ENCODE measurements at regions not wholly inside any gene's neighbourhood (a gene's known extent, or its start where the extent isn't known, plus 50 kb on each side); places are given as distances from the start of the nearest gene placed in this dataset.

GRCh38 chr2:21438949-21439348 lies 315.2 kb downstream of the TDRD15 start:
- no peak for DNase-seq (ENCODE audit: low spot score)

- DNase-seq (ENCODE audit: low spot score), result no peak
These were observed 317.7 kb downstream of the TDRD15 start for GRCh38 chr2:21441442-21441841.

- no peak for DNase-seq (ENCODE audit: low spot score)
These were observed 319.8 kb downstream of the TDRD15 start for GRCh38 chr2:21443494-21444105.

GRCh38 chr2:21449881-21450280 lies 326.1 kb downstream of the TDRD15 start:
- no peak for DNase-seq (ENCODE audit: low spot score)

GRCh38 chr2:21451403-21451802 lies 327.6 kb downstream of the TDRD15 start:
- no peak for DNase-seq (ENCODE audit: low spot score)

GRCh38 chr2:21452263-21452662 lies 328.5 kb downstream of the TDRD15 start:
- no peak for DNase-seq (ENCODE audit: low spot score)

- no peak for DNase-seq (ENCODE audit: low spot score)
These were observed 328.9 kb downstream of the TDRD15 start for GRCh38 chr2:21452678-21453077.

GRCh38 chr2:21453723-21454450 lies 330.1 kb downstream of the TDRD15 start:
- no peak for DNase-seq (ENCODE audit: low spot score)

- DNase-seq (ENCODE audit: low spot score), result no peak
These were observed 331.1 kb downstream of the TDRD15 start for GRCh38 chr2:21454839-21455238.

- no peak for DNase-seq (ENCODE audit: low spot score)
These were observed 338.0 kb downstream of the TDRD15 start for GRCh38 chr2:21461754-21462240.

GRCh38 chr2:21466341-21466927 lies 342.7 kb downstream of the TDRD15 start:
- DNase-seq (ENCODE audit: low spot score), result no peak

GRCh38 chr2:21467280-21467818 lies 343.6 kb downstream of the TDRD15 start:
- no peak for DNase-seq (ENCODE audit: low spot score)

- DNase-seq (ENCODE audit: low spot score), result no peak
These were observed 344.1 kb downstream of the TDRD15 start for GRCh38 chr2:21467910-21468309.

- DNase-seq (ENCODE audit: low spot score), result no peak
These were observed 344.9 kb downstream of the TDRD15 start for GRCh38 chr2:21468624-21469023.

- DNase-seq (ENCODE audit: low spot score), result no peak
These were observed 345.4 kb downstream of the TDRD15 start for GRCh38 chr2:21469158-21469557.

GRCh38 chr2:21469564-21469963 lies 345.8 kb downstream of the TDRD15 start:
- DNase-seq (ENCODE audit: low spot score), result no peak

- DNase-seq (ENCODE audit: low spot score), result no peak
These were observed 356.4 kb downstream of the TDRD15 start for GRCh38 chr2:21480162-21480561.

GRCh38 chr2:21484643-21485042 lies 360.9 kb downstream of the TDRD15 start:
- no peak for DNase-seq (ENCODE audit: low spot score)

- no peak for DNase-seq (ENCODE audit: low spot score)
These were observed 362.7 kb downstream of the TDRD15 start for GRCh38 chr2:21486445-21486844.

- no peak for DNase-seq (ENCODE audit: low spot score)
These were observed 365.3 kb downstream of the TDRD15 start for GRCh38 chr2:21489080-21489479.

GRCh38 chr2:21498016-21498415 lies 374.2 kb downstream of the TDRD15 start:
- DNase-seq (ENCODE audit: low spot score), result no peak

GRCh38 chr2:21500401-21500945 lies 376.7 kb downstream of the TDRD15 start:
- DNase-seq (ENCODE audit: low spot score), result no peak
